ENCODE measurements at regions not wholly inside any gene's neighbourhood (a gene's known extent, or its start where the extent isn't known, plus 50 kb on each side); places are given as distances from the start of the nearest gene placed in this dataset.

- ATAC-seq (no peak), DNase-seq (ENCODE audit: low spot score) (no peak)
- H3K36me3 Mint-ChIP-seq, result no peaks in the 10 kb centered on the region
- H3K4me3 Mint-ChIP-seq, result no peak overlapping the region
- H3K27ac Mint-ChIP-seq, result 0 out of 2 replicates have a peak overlapping the region, but pooled peaks have one; percentile 4
- POLR2A ChIA-PET, result no interaction called here
- CTCF ChIA-PET, result no interaction called here
- H3K27me3 Mint-ChIP-seq (ENCODE audit: low read depth), result no peaks in the 10 kb centered on the region
- H3K4me1 Mint-ChIP-seq, result peaks cover 3% of the 10 kb centered on the region; the same call in 1 of the 2 replicates
- TF ChIP-seq FOXP1 (CRISPR knock-in tag; IDR thresholded peaks at IDR 0.05; ENCODE audit: borderline replicate concordance), result no peak
- TF ChIP-seq, protein P1, sequence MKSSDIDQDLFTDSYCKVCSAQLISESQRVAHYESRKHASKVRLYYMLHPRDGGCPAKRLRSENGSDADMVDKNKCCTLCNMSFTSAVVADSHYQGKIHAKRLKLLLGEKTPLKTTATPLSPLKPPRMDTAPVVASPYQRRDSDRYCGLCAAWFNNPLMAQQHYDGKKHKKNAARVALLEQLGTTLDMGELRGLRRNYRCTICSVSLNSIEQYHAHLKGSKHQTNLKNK (CRISPR knock-in tag; IDR thresholded peaks at IDR 0.05), result no peak
- TF ChIP-seq, protein P2, sequence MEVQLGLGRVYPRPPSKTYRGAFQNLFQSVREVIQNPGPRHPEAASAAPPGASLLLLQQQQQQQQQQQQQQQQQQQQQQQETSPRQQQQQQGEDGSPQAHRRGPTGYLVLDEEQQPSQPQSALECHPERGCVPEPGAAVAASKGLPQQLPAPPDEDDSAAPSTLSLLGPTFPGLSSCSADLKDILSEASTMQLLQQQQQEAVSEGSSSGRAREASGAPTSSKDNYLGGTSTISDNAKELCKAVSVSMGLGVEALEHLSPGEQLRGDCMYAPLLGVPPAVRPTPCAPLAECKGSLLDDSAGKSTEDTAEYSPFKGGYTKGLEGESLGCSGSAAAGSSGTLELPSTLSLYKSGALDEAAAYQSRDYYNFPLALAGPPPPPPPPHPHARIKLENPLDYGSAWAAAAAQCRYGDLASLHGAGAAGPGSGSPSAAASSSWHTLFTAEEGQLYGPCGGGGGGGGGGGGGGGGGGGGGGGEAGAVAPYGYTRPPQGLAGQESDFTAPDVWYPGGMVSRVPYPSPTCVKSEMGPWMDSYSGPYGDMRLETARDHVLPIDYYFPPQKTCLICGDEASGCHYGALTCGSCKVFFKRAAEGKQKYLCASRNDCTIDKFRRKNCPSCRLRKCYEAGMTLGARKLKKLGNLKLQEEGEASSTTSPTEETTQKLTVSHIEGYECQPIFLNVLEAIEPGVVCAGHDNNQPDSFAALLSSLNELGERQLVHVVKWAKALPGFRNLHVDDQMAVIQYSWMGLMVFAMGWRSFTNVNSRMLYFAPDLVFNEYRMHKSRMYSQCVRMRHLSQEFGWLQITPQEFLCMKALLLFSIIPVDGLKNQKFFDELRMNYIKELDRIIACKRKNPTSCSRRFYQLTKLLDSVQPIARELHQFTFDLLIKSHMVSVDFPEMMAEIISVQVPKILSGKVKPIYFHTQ (CRISPR knock-in tag; IDR thresholded peaks at IDR 0.05), result no peak
- no peak for TF ChIP-seq NR1H2 (CRISPR knock-in tag; IDR thresholded peaks at IDR 0.05)
- TF ChIP-seq SOX15 (CRISPR knock-in tag; IDR thresholded peaks at IDR 0.05), result no peak
- TF ChIP-seq JAZF1 (CRISPR knock-in tag; IDR thresholded peaks at IDR 0.05), result no peak
- TF ChIP-seq, protein P3, sequence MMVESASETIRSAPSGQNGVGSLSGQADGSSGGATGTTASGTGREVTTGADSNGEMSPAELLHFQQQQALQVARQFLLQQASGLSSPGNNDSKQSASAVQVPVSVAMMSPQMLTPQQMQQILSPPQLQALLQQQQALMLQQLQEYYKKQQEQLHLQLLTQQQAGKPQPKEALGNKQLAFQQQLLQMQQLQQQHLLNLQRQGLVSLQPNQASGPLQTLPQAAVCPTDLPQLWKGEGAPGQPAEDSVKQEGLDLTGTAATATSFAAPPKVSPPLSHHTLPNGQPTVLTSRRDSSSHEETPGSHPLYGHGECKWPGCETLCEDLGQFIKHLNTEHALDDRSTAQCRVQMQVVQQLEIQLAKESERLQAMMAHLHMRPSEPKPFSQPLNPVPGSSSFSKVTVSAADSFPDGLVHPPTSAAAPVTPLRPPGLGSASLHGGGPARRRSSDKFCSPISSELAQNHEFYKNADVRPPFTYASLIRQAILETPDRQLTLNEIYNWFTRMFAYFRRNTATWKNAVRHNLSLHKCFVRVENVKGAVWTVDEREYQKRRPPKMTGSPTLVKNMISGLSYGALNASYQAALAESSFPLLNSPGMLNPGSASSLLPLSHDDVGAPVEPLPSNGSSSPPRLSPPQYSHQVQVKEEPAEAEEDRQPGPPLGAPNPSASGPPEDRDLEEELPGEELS (CRISPR knock-in tag; IDR thresholded peaks at IDR 0.05), result no peak
- TF ChIP-seq ARID4B (CRISPR knock-in tag; IDR thresholded peaks at IDR 0.05; ENCODE audit: borderline replicate concordance), result no peak
- no peak for TF ChIP-seq MXD4 (CRISPR knock-in tag; IDR thresholded peaks at IDR 0.05; ENCODE audit: borderline replicate concordance)
- no peak for TF ChIP-seq ZNF121 (CRISPR knock-in tag; IDR thresholded peaks at IDR 0.05)
- TF ChIP-seq STAT6 (CRISPR knock-in tag; conservative IDR thresholded peaks at IDR 0.05; ENCODE audit: low read depth), result no peak
- TF ChIP-seq, protein P4, sequence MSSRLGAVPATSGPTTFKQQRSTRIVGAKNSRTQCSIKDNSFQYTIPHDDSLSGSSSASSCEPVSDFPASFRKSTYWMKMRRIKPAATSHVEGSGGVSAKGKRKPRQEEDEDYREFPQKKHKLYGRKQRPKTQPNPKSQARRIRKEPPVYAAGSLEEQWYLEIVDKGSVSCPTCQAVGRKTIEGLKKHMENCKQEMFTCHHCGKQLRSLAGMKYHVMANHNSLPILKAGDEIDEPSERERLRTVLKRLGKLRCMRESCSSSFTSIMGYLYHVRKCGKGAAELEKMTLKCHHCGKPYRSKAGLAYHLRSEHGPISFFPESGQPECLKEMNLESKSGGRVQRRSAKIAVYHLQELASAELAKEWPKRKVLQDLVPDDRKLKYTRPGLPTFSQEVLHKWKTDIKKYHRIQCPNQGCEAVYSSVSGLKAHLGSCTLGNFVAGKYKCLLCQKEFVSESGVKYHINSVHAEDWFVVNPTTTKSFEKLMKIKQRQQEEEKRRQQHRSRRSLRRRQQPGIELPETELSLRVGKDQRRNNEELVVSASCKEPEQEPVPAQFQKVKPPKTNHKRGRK (CRISPR knock-in tag; IDR thresholded peaks at IDR 0.05; ENCODE audit: borderline replicate concordance), result no peak
- no peak for TF ChIP-seq MYBL2 (CRISPR knock-in tag; IDR thresholded peaks at IDR 0.05)
- TF ChIP-seq TEAD1 (CRISPR knock-in tag; IDR thresholded peaks at IDR 0.05), result no peak
- TF ChIP-seq FOXK1 (CRISPR knock-in tag; IDR thresholded peaks at IDR 0.05), result no peak
- TF ChIP-seq GABPB1 (CRISPR knock-in tag; IDR thresholded peaks at IDR 0.05), result no peak
- TF ChIP-seq ZNF671 (CRISPR knock-in tag; IDR thresholded peaks at IDR 0.05), result no peak
- TF ChIP-seq NR2C2 (CRISPR knock-in tag; IDR thresholded peaks at IDR 0.05), result no peak
- no peak for TF ChIP-seq KAT7 (CRISPR knock-in tag; IDR thresholded peaks at IDR 0.05; ENCODE audit: borderline replicate concordance)
- peaks cover 9% of the 10 kb centered on the region for H3K9me3 Mint-ChIP-seq
Observed at GRCh38 chr13:74320282-74320681, 186.1 kb upstream of the KLF12 start.

Measured in WTC11 (cell line).